NCI-H82 (cell line): ENCODE measurements at regions not wholly inside any gene's neighbourhood (a gene's known extent, or its start where the extent isn't known, plus 50 kb on each side); places are given as distances from the start of the nearest gene placed in this dataset.
"Not testable (repeated sequence)": the region's sequence is repeated elsewhere in the genome, so short reads cannot be mapped to it uniquely, and the experiment has no call there.

Experiments
- DNase-seq: peaks from one replicate; lab custom pipeline; 2025; lab: John Stamatoyannopoulos, UW

DNA sequence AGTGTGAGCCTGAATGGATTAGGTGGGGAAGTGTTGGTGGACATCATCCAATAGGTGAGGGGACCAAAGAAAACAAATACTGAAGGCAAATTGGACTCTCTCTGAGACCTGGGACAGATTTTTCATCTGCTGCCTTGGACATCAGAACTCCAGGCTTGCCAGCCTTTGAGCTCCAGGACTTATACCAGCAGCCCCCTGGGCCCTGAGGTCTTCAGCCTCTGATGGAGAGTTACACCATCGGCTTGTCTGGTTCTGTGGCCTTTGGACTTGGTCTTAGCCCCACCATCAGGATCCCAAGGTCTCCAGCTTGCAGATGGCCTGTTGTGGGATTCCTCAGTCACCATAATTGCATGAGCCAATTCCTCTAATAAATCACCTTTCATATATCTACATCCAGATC, 80.8 kb upstream of the SLC8A3 start:
- no peak for DNase-seq

DNA sequence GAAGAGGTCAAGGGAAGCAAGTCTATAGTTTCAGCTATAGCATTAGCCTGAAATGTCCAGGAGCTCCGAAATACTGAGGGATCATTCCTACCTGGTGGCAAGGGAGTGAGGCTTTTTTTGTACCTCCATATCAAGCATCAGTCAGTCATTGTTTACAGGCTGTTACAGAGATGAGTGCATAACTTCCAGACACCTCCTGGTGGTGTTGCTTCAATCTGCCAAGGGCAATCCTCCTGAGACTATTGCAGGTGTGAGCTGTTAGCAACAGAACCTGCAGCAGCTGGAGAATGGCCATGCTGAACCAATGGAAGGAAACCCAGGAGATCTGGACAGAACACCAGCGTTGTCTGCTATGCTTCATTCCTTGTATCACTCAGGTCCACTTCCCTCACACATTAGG, 80.0 kb upstream of the SLC8A3 start:
- no peak for DNase-seq

GRCh38 chr14:70266157-70266556, 77.4 kb upstream of the SLC8A3 start:
- DNase-seq: no peak

DNA sequence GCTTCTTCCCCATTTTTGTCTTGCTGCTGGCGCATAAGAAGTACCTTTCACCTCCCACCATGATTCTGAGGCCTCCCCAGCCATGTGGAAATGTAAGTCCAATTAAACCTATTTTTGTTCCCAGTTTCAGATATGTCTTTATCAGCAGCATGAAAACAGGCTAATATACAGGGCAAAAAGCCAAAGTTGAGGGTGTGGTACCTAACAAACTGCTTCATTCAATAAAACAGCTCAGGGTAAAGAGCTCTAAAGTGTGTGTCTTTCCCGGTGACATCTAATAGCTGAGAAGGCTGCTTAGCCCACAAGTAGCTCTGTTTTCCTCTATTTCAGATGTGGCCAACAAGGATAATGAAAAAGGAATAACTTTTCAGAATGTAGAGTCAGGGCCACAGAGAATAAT, 76.7 kb upstream of the SLC8A3 start:
- no peak for DNase-seq

GRCh38 chr14:70259420-70259819, 70.7 kb upstream of the SLC8A3 start:
- no peak for DNase-seq

DNA sequence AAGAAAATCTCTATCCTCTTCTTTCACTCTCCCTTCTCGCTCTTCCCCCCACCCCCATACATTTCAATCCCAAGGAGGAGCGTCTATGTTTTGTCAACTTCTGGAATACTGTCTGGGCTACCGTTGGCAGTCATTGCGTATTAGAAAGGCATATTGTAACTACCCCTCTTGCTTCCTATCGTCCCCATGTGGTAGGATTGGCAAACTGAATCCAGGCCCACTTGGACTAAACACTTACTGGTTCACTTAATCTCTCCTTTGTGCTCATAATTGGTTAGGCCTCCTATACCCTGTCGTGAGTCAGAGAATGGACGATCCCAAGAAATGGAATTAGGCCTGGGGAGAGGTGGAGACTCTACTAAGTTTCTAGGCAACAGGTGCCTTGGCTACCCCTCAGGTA, 68.8 kb upstream of the SLC8A3 start:
- DNase-seq: peak; percentile 63

DNA sequence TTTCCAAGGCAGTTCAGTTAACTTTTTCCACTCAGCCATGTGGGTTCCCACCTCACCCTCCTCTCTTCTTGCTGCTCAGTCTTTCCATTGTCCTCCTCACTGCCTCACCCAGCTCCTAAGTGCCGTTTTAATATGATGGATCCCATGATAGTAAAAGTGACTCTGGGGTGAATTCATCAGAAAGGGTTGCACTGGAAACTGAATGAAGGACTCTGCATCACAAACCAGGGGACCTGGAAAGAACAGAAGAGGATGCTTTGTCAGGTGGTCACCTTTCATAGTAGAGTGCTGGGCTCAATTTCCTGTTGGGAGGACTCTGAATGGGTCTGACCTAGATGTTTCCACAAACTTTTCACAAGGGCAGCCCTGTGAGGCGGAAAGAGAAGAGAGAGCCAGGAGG, 67.8 kb upstream of the SLC8A3 start:
- no peak for DNase-seq

GRCh38 chr14:70255071-70256057, 66.6 kb upstream of the SLC8A3 start:
- peak; percentile 36 for DNase-seq

- peak; percentile 56 for DNase-seq
Observed at GRCh38 chr14:70254476-70254961, 65.8 kb upstream of the SLC8A3 start.

DNA sequence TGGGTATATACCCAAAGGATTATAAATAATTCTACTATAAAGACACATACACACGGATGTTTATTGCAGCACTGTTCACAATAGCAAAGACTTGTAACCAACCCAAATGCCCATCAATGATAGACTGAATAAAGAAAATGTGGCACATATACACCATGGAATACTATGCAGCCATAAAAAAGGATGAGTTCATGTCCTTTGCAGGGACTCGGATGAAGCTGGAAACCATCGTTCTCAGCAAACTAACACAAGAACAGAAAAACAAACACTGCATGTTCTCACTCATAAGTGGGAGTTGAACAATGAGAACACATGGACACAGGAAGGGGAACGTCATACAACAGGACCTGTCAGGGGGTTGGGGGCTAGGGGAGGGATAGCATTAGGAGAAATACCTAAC, 64.8 kb upstream of the SLC8A3 start:
- not testable (repeated sequence) for DNase-seq

DNA sequence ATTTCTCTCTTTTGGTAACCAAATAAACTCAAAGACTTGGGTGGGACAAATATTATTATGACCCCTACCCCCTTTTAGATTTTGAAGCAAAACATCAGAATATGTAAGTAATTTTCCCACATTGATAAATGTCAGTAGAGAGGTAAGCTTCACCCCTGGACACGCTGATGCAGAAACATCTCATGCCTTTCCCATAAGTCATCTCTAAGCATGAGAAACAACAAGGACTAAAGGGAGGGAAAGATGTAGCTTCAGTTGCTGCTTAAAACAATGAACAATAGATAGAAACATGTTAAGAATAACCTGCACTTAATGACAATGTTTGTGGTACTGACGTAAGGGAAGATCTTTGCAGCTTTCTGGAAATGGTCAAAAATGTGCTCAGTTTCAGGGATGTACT, 56.3 kb upstream of the SLC8A3 start:
- DNase-seq: no peak

GRCh38 chr14:70239802-70240201, 51.1 kb upstream of the SLC8A3 start:
- no peak for DNase-seq

DNA sequence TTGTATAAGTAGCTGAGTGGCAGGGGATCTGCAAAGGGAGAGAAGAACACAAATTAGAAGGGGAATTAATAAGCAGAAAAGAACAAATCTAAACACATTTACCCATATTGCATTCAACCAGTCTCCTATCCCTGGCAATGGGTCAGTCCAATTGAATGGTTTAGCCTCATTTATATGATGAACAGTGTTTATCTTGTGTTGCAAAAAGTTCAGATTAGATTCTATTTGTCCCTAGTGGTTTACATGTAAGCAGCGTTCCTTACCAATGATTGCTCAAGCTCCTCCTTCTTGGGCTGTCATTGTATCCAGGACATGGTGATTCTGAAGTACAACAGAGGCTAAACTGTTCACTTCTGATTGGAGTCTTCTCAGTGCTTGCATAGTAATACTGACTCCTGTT, 49.9 kb upstream of the SLC8A3 start:
- not testable (repeated sequence) for DNase-seq
